SK-N-MC (cell line): ENCODE measurements at regions not wholly inside any gene's neighbourhood (a gene's known extent, or its start where the extent isn't known, plus 50 kb on each side); places are given as distances from the start of the nearest gene placed in this dataset.

Experiments
- EZH2 ChIP-seq: fragments of 200-600 bp; sonication (generic); IDR thresholded peaks from one replicate; pipeline ENCODE4 v1.6.1; 2017; ENCODE audit warnings: antibody characterized with exemption
- FOXP2 ChIP-seq: optimal IDR thresholded peaks from 2 replicates; pipeline ENCODE3; 2011; ENCODE audit warnings: mild to moderate bottlenecking, moderate library complexity; ENCODE audit not compliant: insufficient read depth; ENCODE audit errors: extremely low read length, control extremely low read depth
- POLR2AphosphoS5 ChIP-seq: IDR thresholded peaks from 2 replicates; pipeline ENCODE4 v1.6.1; 2012; ENCODE audit warnings: mild to moderate bottlenecking, low read depth, low read length, borderline replicate concordance

- TF ChIP-seq POLR2AphosphoS5 (no peak), EZH2 (no peak), FOXP2 (no peak)
Measured at GRCh38 chr18:78085241-78086185, 835.9 kb downstream of the GALR1 start.
